ENCODE measurements at regions not wholly inside any gene's neighbourhood (a gene's known extent, or its start where the extent isn't known, plus 50 kb on each side); places are given as distances from the start of the nearest gene placed in this dataset.
"Not testable (repeated sequence)": the region's sequence is repeated elsewhere in the genome, so short reads cannot be mapped to it uniquely, and the experiment has no call there.

GRCh38 chr13:83702021-83702420 lies 180.3 kb downstream of the SLITRK1 start:
- intact Hi-C loops (cut with micrococcal nuclease), result no loop called here
- Mint-ChIP-seq H3K27ac (no peak overlapping the region), H3K4me3 (no peak overlapping the region)

GRCh38 chr13:83692800-83693199 lies 189.5 kb downstream of the SLITRK1 start:
- H3K4me1 Mint-ChIP-seq (ENCODE audit: low read depth), result no peaks in the 10 kb centered on the region
- H3K27ac Mint-ChIP-seq, result no peak overlapping the region
- peaks cover 17% of the 10 kb centered on the region for H3K9me3 Mint-ChIP-seq
- intact Hi-C loops (cut with micrococcal nuclease), result no loop called here
- no peaks in the 10 kb centered on the region for H3K36me3 Mint-ChIP-seq (ENCODE audit: low read depth)
- no peak overlapping the region for H3K4me3 Mint-ChIP-seq
- H3K27me3 Mint-ChIP-seq, result no peaks in the 10 kb centered on the region

More at GRCh38 chr13:83702021-83702420, 180.3 kb downstream of the SLITRK1 start:
- H3K9me3 Mint-ChIP-seq, result peaks cover 18% of the 10 kb centered on the region
- no peaks in the 10 kb centered on the region for H3K27me3 Mint-ChIP-seq
- H3K4me1 Mint-ChIP-seq (ENCODE audit: low read depth), result no peaks in the 10 kb centered on the region
- no peaks in the 10 kb centered on the region for H3K36me3 Mint-ChIP-seq (ENCODE audit: low read depth)

- H3K4me3 Mint-ChIP-seq, result no peak overlapping the region
- no peaks in the 10 kb centered on the region for H3K4me1 Mint-ChIP-seq (ENCODE audit: low read depth)
Measured at GRCh38 chr13:83691966-83692365, 190.3 kb downstream of the SLITRK1 start.

GRCh38 chr13:83681547-83681946 lies 200.7 kb downstream of the SLITRK1 start:
- H3K9me3 Mint-ChIP-seq, result peaks cover 15% of the 10 kb centered on the region
- no peaks in the 10 kb centered on the region for H3K27me3 Mint-ChIP-seq
- intact Hi-C loops (cut with micrococcal nuclease), result no loop called here
- H3K4me3 Mint-ChIP-seq, result no peak overlapping the region
- no peaks in the 10 kb centered on the region for H3K4me1 Mint-ChIP-seq (ENCODE audit: low read depth)
- H3K27ac Mint-ChIP-seq, result no peak overlapping the region
- H3K36me3 Mint-ChIP-seq (ENCODE audit: low read depth), result no peaks in the 10 kb centered on the region

More at GRCh38 chr13:83691966-83692365, 190.3 kb downstream of the SLITRK1 start:
- Mint-ChIP-seq H3K27me3 (no peaks in the 10 kb centered on the region), H3K36me3 (ENCODE audit: low read depth) (no peaks in the 10 kb centered on the region), H3K9me3 (peaks cover 17% of the 10 kb centered on the region), H3K27ac (no peak overlapping the region)
- intact Hi-C loops (cut with micrococcal nuclease), result no loop called here

- Mint-ChIP-seq H3K27me3 (no peaks in the 10 kb centered on the region), H3K27ac (no peak overlapping the region), H3K4me1 (ENCODE audit: low read depth) (no peaks in the 10 kb centered on the region), H3K36me3 (ENCODE audit: low read depth) (no peaks in the 10 kb centered on the region), H3K4me3 (no peak overlapping the region), H3K9me3 (peaks cover 37% of the 10 kb centered on the region)
- intact Hi-C loops (cut with micrococcal nuclease), result no loop called here
Measured at GRCh38 chr13:83677985-83678384, 204.3 kb downstream of the SLITRK1 start.

GRCh38 chr13:83672612-83673011 lies 209.7 kb downstream of the SLITRK1 start:
- H3K9me3 Mint-ChIP-seq, result peaks cover 69% of the 10 kb centered on the region
- no peaks in the 10 kb centered on the region for H3K27me3 Mint-ChIP-seq
- intact Hi-C loops (cut with micrococcal nuclease), result no loop called here

GRCh38 chr13:83667606-83668005 lies 214.7 kb downstream of the SLITRK1 start:
- intact Hi-C loops (cut with micrococcal nuclease), result no loop called here
- peaks cover 39% of the 10 kb centered on the region for H3K9me3 Mint-ChIP-seq
- H3K36me3 Mint-ChIP-seq (ENCODE audit: low read depth), result no peaks in the 10 kb centered on the region
- H3K27ac Mint-ChIP-seq, result no peak overlapping the region
- no peaks in the 10 kb centered on the region for H3K27me3 Mint-ChIP-seq
- no peak overlapping the region for H3K4me3 Mint-ChIP-seq
- no peaks in the 10 kb centered on the region for H3K4me1 Mint-ChIP-seq (ENCODE audit: low read depth)

More at GRCh38 chr13:83672612-83673011, 209.7 kb downstream of the SLITRK1 start:
- no peaks in the 10 kb centered on the region for H3K4me1 Mint-ChIP-seq (ENCODE audit: low read depth)
- no peak overlapping the region for H3K4me3 Mint-ChIP-seq
- no peak overlapping the region for H3K27ac Mint-ChIP-seq
- no peaks in the 10 kb centered on the region for H3K36me3 Mint-ChIP-seq (ENCODE audit: low read depth)

GRCh38 chr13:83666141-83666540 lies 216.1 kb downstream of the SLITRK1 start:
- Mint-ChIP-seq H3K36me3 (ENCODE audit: low read depth) (no peaks in the 10 kb centered on the region), H3K4me3 (no peak overlapping the region), H3K27me3 (no peaks in the 10 kb centered on the region), H3K4me1 (ENCODE audit: low read depth) (no peaks in the 10 kb centered on the region), H3K9me3 (peaks cover 32% of the 10 kb centered on the region), H3K27ac (no peak overlapping the region)
- intact Hi-C loops (cut with micrococcal nuclease), result no loop called here

GRCh38 chr13:83657281-83657680 lies 225.0 kb downstream of the SLITRK1 start:
- Mint-ChIP-seq H3K27ac (no peak overlapping the region), H3K4me3 (no peak overlapping the region), H3K9me3 (peaks cover 9% of the 10 kb centered on the region), H3K27me3 (no peaks in the 10 kb centered on the region), H3K4me1 (ENCODE audit: low read depth) (no peaks in the 10 kb centered on the region), H3K36me3 (ENCODE audit: low read depth) (no peaks in the 10 kb centered on the region)
- intact Hi-C loops (cut with micrococcal nuclease), result no loop called here

GRCh38 chr13:83642617-83643016 lies 239.7 kb downstream of the SLITRK1 start:
- intact Hi-C loops (cut with micrococcal nuclease); H3K4me3 Mint-ChIP-seq; H3K36me3 Mint-ChIP-seq (ENCODE audit: low read depth); H3K4me1 Mint-ChIP-seq (ENCODE audit: low read depth); H3K27ac Mint-ChIP-seq; H3K27me3 Mint-ChIP-seq: not testable (repeated sequence)
- peaks cover 35% of the 10 kb centered on the region for H3K9me3 Mint-ChIP-seq

GRCh38 chr13:83634601-83635000 lies 247.7 kb downstream of the SLITRK1 start:
- H3K27ac Mint-ChIP-seq, result no peak overlapping the region

GRCh38 chr13:83633746-83634145 lies 248.5 kb downstream of the SLITRK1 start:
- H3K9me3 Mint-ChIP-seq, result peaks cover 42% of the 10 kb centered on the region
- H3K27ac Mint-ChIP-seq, result no peak overlapping the region
- H3K4me1 Mint-ChIP-seq (ENCODE audit: low read depth), result no peaks in the 10 kb centered on the region
- H3K36me3 Mint-ChIP-seq (ENCODE audit: low read depth), result no peaks in the 10 kb centered on the region
- H3K4me3 Mint-ChIP-seq, result no peak overlapping the region
- intact Hi-C loops (cut with micrococcal nuclease), result no loop called here
- no peaks in the 10 kb centered on the region for H3K27me3 Mint-ChIP-seq

More at GRCh38 chr13:83634601-83635000, 247.7 kb downstream of the SLITRK1 start:
- intact Hi-C loops (cut with micrococcal nuclease), result no loop called here
- no peak overlapping the region for H3K4me3 Mint-ChIP-seq
- no peaks in the 10 kb centered on the region for H3K4me1 Mint-ChIP-seq (ENCODE audit: low read depth)
- no peaks in the 10 kb centered on the region for H3K27me3 Mint-ChIP-seq
- H3K36me3 Mint-ChIP-seq (ENCODE audit: low read depth), result no peaks in the 10 kb centered on the region
- peaks cover 35% of the 10 kb centered on the region for H3K9me3 Mint-ChIP-seq

GRCh38 chr13:83622422-83622784 lies 259.9 kb downstream of the SLITRK1 start:
- Mint-ChIP-seq H3K36me3 (ENCODE audit: low read depth) (no peaks in the 10 kb centered on the region), H3K4me1 (ENCODE audit: low read depth) (no peaks in the 10 kb centered on the region), H3K27me3 (no peaks in the 10 kb centered on the region), H3K9me3 (peaks cover 27% of the 10 kb centered on the region), H3K27ac (no peak overlapping the region), H3K4me3 (no peak overlapping the region)
- intact Hi-C loops (cut with micrococcal nuclease), result no loop called here

GRCh38 chr13:83621765-83622421 lies 260.4 kb downstream of the SLITRK1 start:
- no peaks in the 10 kb centered on the region for H3K27me3 Mint-ChIP-seq
- peaks cover 26% of the 10 kb centered on the region for H3K9me3 Mint-ChIP-seq
- intact Hi-C loops (cut with micrococcal nuclease), result no loop called here
- H3K4me1 Mint-ChIP-seq (ENCODE audit: low read depth), result no peaks in the 10 kb centered on the region
- no peaks in the 10 kb centered on the region for H3K36me3 Mint-ChIP-seq (ENCODE audit: low read depth)
- no peak overlapping the region for H3K4me3 Mint-ChIP-seq
- H3K27ac Mint-ChIP-seq, result no peak overlapping the region

Data from dendritic cell treated with granulocyte-macrophage colony-stimulating factor and Interleukin-4, amounts not matched to agents 40 ng/mL and 50 ng/mL, for 4 days (primary cell).